ENCODE measurements at regions not wholly inside any gene's neighbourhood (a gene's known extent, or its start where the extent isn't known, plus 50 kb on each side); places are given as distances from the start of the nearest gene placed in this dataset.

DNA sequence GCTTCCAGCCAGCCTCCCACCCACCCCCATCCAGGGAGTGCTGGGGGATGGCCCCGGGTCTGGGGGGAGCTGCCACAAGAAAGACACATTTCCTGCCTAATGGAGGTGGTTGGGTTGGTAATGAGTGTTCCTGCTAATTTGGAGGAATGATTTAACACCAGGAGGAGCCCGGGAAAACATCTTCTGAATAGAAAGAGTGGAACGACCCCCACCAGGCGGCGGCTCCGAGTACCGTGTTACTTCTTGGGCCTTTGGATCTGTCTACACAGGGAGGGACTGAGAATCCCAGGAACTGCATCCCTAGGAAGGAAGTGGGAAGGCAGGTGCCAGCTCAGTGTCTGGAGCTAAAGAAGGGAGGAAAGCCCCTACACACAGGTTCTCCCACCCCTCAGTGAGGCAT is 64.6 kb downstream of the TSPAN17 start:
- no peak overlapping the region for H2AFZ ChIP-seq (ENCODE audit: low read length)
- no peak for DNase-seq (ENCODE audit: low spot score)
- intact Hi-C loops (cut with micrococcal nuclease; ENCODE audit: unreplicated experiment) = no loop called here
- no peaks in the 10 kb centered on the region for H3K79me2 ChIP-seq (ENCODE audit: insufficient read depth, low read depth, low read length)
- no peaks in the 10 kb centered on the region for H3K4me1 ChIP-seq (ENCODE audit: insufficient read depth, low read length, poor library complexity, severe bottlenecking)
- CTCF ChIA-PET (ENCODE audit: unreplicated experiment) = no interaction called here
- BruUV-seq (replicated peaks) = no TSS peak
- H3K4me3 ChIP-seq (ENCODE audit: low read depth, low read length, poor library complexity, severe bottlenecking) = no peak overlapping the region
- no peak overlapping the region for H3K4me2 ChIP-seq (ENCODE audit: low read length)
- no peaks in the 10 kb centered on the region for H3K9me3 ChIP-seq (ENCODE audit: low read length)
- no peaks in the 10 kb centered on the region for H3K9me2 ChIP-seq (ENCODE audit: insufficient read depth, low read length)
- no peak for TF ChIP-seq EZH2phosphoT487 (IDR thresholded peaks at IDR 0.05; ENCODE audit: borderline replicate concordance, low read depth, low read length)
- TF ChIP-seq, protein P1, sequence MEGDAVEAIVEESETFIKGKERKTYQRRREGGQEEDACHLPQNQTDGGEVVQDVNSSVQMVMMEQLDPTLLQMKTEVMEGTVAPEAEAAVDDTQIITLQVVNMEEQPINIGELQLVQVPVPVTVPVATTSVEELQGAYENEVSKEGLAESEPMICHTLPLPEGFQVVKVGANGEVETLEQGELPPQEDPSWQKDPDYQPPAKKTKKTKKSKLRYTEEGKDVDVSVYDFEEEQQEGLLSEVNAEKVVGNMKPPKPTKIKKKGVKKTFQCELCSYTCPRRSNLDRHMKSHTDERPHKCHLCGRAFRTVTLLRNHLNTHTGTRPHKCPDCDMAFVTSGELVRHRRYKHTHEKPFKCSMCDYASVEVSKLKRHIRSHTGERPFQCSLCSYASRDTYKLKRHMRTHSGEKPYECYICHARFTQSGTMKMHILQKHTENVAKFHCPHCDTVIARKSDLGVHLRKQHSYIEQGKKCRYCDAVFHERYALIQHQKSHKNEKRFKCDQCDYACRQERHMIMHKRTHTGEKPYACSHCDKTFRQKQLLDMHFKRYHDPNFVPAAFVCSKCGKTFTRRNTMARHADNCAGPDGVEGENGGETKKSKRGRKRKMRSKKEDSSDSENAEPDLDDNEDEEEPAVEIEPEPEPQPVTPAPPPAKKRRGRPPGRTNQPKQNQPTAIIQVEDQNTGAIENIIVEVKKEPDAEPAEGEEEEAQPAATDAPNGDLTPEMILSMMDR (conservative IDR thresholded peaks at IDR 0.05; ENCODE audit: low read length) = no peak
- H3K36me3 ChIP-seq (ENCODE audit: insufficient read depth, low read length) = no peaks in the 10 kb centered on the region
- no peak overlapping the region for H3K27ac ChIP-seq (ENCODE audit: low read depth, low read length, poor library complexity, severe bottlenecking)
- H4K20me1 ChIP-seq (ENCODE audit: insufficient read depth, low read length) = no peaks in the 10 kb centered on the region
- POLR2A ChIA-PET = interaction anchor here (0.6 kb wide), 1 partner anchor 356 kb away, joined by 5 read pairs; no protein-coding TSS in a partner anchor

DNA sequence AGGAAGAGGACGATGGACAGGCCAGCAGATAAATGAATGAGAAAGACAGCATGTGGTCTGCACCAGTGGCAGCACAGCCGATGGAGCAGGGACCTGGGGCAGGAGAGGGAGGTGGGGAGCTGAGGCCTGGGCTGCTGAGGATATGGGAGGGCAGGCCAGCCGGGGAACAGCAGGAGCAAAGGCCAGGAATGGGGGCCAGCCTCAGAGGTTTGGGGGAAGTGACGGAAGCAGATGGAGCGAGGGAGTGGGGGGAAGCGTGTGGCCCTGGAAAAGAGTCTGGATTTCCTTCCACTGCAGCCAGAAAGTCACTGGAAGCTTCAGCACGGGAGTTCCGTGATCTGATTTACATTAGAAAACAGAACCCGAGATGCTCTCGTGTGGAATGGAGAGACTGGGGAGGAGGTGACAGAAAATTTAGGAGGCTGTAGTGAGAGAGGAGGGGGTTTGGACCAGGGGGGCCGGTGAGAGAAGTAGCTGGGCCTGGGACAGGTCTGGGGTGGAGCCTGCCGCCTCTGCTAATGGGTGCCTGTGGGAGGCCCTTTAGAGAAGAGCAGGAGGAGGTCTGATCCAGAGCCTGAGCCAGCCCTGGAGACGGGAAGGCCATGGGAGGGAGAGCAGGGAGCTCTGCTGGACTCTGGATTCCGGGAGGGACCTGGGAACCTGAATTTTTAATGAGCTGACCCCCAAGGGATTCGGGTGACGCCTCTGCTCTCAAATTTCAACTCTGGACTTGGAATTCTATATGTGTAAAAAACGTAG is 65.4 kb downstream of the TSPAN17 start:
- no TSS peak for BruUV-seq (replicated peaks)
- no peak for DNase-seq (ENCODE audit: low spot score)
- intact Hi-C loops (cut with micrococcal nuclease; ENCODE audit: unreplicated experiment) = no loop called here

DNA sequence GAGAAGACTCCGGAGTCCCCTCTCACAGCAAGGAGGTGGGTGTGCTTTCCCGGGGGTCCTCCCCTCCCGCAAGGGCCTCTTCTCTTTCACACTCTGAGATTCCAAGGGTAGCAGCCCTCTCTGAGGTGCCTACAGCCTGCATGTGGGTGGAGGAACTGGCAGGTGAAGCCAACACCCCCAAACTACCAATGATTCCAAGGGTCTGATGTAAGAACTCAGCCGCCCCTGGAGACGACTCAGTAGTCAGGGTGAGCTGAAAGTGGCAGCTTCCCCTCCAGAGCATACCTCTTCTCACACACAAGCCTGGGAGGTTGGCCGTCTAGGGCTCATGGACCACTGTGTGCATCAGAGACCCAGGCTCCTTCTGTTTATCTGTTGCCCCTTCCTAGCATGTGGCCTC is 66.1 kb downstream of the TSPAN17 start:
- TF ChIP-seq EZH2phosphoT487 (IDR thresholded peaks at IDR 0.05; ENCODE audit: borderline replicate concordance, low read depth, low read length) = no peak
- TF ChIP-seq, protein P1 (conservative IDR thresholded peaks at IDR 0.05; ENCODE audit: low read length) = no peak
- ChIA-PET CTCF (ENCODE audit: unreplicated experiment) (no interaction called here), POLR2A (no interaction called here)
- Histone ChIP-seq H3K4me3 (ENCODE audit: low read depth, low read length, poor library complexity, severe bottlenecking) (no peak overlapping the region), H3K9me3 (ENCODE audit: low read length) (no peaks in the 10 kb centered on the region), H3K36me3 (ENCODE audit: insufficient read depth, low read length) (no peaks in the 10 kb centered on the region), H4K20me1 (ENCODE audit: insufficient read depth, low read length) (no peaks in the 10 kb centered on the region), H3K9me2 (ENCODE audit: insufficient read depth, low read length) (no peaks in the 10 kb centered on the region), H3K27ac (ENCODE audit: low read depth, low read length, poor library complexity, severe bottlenecking) (no peak overlapping the region), H3K79me2 (ENCODE audit: insufficient read depth, low read depth, low read length) (no peaks in the 10 kb centered on the region), H3K4me2 (ENCODE audit: low read length) (no peak overlapping the region), H3K4me1 (ENCODE audit: insufficient read depth, low read length, poor library complexity, severe bottlenecking) (no peaks in the 10 kb centered on the region), H2AFZ (ENCODE audit: low read length) (no peak overlapping the region)
- DNase-seq (ENCODE audit: low spot score) = no peak
- intact Hi-C loops (cut with micrococcal nuclease; ENCODE audit: unreplicated experiment) = no loop called here
- no TSS peak for BruUV-seq (replicated peaks)

More for the DNA sequence above, 65.4 kb downstream of the TSPAN17 start:
- no peaks in the 10 kb centered on the region for H3K9me2 ChIP-seq (ENCODE audit: insufficient read depth, low read length)
- POLR2A ChIA-PET = no interaction called here
- H3K4me1 ChIP-seq (ENCODE audit: insufficient read depth, low read length, poor library complexity, severe bottlenecking) = no peaks in the 10 kb centered on the region
- no peaks in the 10 kb centered on the region for H3K9me3 ChIP-seq (ENCODE audit: low read length)
- H3K79me2 ChIP-seq (ENCODE audit: insufficient read depth, low read depth, low read length) = no peaks in the 10 kb centered on the region
- no peak overlapping the region for H3K4me2 ChIP-seq (ENCODE audit: low read length)
- no peak overlapping the region for H2AFZ ChIP-seq (ENCODE audit: low read length)
- CTCF ChIA-PET (ENCODE audit: unreplicated experiment) = no interaction called here
- H4K20me1 ChIP-seq (ENCODE audit: insufficient read depth, low read length) = no peaks in the 10 kb centered on the region
- H3K36me3 ChIP-seq (ENCODE audit: insufficient read depth, low read length) = no peaks in the 10 kb centered on the region
- no peak overlapping the region for H3K4me3 ChIP-seq (ENCODE audit: low read depth, low read length, poor library complexity, severe bottlenecking)
- H3K27ac ChIP-seq (ENCODE audit: low read depth, low read length, poor library complexity, severe bottlenecking) = no peak overlapping the region
- TF ChIP-seq, protein P1 (conservative IDR thresholded peaks at IDR 0.05; ENCODE audit: low read length) = no peak
